Endothelial cell (in vitro differentiated cells): ENCODE measurements at regions not wholly inside any gene's neighbourhood (a gene's known extent, or its start where the extent isn't known, plus 50 kb on each side); places are given as distances from the start of the nearest gene placed in this dataset.

Source experiments
- DNase-seq: peaks from one replicate; pipeline ENCODE4 v3.0.0; 2021; ENCODE audit warnings: low spot score
- H3K27ac Mint-ChIP-seq: one replicate; pipeline ENCODE4 v1.8.0; 2021; ENCODE audit warnings: mixed read lengths, inconsistent platforms; ENCODE audit not compliant: unreplicated experiment
- H3K27me3 Mint-ChIP-seq: one replicate; pipeline ENCODE4 v1.8.0; 2021; ENCODE audit warnings: mild to moderate bottlenecking, moderate library complexity, mixed read lengths, inconsistent platforms; ENCODE audit not compliant: unreplicated experiment
- H3K36me3 Mint-ChIP-seq: one replicate; pipeline ENCODE4 v1.8.0; 2021; ENCODE audit warnings: mild to moderate bottlenecking, low read depth, mixed read lengths, inconsistent platforms; ENCODE audit not compliant: unreplicated experiment
- H3K4me1 Mint-ChIP-seq: one replicate; pipeline ENCODE4 v1.8.0; 2021; ENCODE audit warnings: mild to moderate bottlenecking, mixed read lengths, inconsistent platforms; ENCODE audit not compliant: unreplicated experiment
- H3K4me3 Mint-ChIP-seq: one replicate; pipeline ENCODE4 v1.8.0; 2021; ENCODE audit warnings: mild to moderate bottlenecking, mixed read lengths, inconsistent platforms; ENCODE audit not compliant: unreplicated experiment
- H3K9me3 Mint-ChIP-seq: one replicate; pipeline ENCODE4 v1.8.0; 2021; ENCODE audit warnings: mixed read lengths, inconsistent platforms; ENCODE audit not compliant: unreplicated experiment
- CTCF ChIP-seq: fragments of 200-600 bp; sonication (generic); IDR thresholded peaks from one replicate; pipeline ENCODE4 v1.5.0; 2021; ENCODE audit warnings: antibody characterized with exemption; ENCODE audit not compliant: unreplicated experiment

- Mint-ChIP-seq H3K4me1 (peaks cover 25% of the 10 kb centered on the region), H3K27me3 (peaks cover 4% of the 10 kb centered on the region), H3K9me3 (no peaks in the 10 kb centered on the region), H3K4me3 (no peak overlapping the region), H3K36me3 (peaks cover 3% of the 10 kb centered on the region), H3K27ac (no peak overlapping the region)
- TF ChIP-seq CTCF = no peak
- no peak for DNase-seq
Observed at GRCh38 chr2:20551260-20551944, 99.5 kb downstream of the HS1BP3 start.

- Mint-ChIP-seq H3K4me3 (no peak overlapping the region), H3K27me3 (peaks cover 4% of the 10 kb centered on the region), H3K4me1 (peaks cover 30% of the 10 kb centered on the region), H3K27ac (no peak overlapping the region), H3K36me3 (no peaks in the 10 kb centered on the region), H3K9me3 (no peaks in the 10 kb centered on the region)
- no peak for TF ChIP-seq CTCF
- no peak for DNase-seq
Observed at GRCh38 chr2:20551945-20552328, 99.0 kb downstream of the HS1BP3 start.

- H3K27ac Mint-ChIP-seq = no peak overlapping the region
- no peaks in the 10 kb centered on the region for H3K9me3 Mint-ChIP-seq
- H3K36me3 Mint-ChIP-seq = no peaks in the 10 kb centered on the region
- no peak for TF ChIP-seq CTCF
- H3K4me3 Mint-ChIP-seq = no peak overlapping the region
- H3K4me1 Mint-ChIP-seq = peaks cover 35% of the 10 kb centered on the region
- H3K27me3 Mint-ChIP-seq = peaks cover 4% of the 10 kb centered on the region
- no peak for DNase-seq
Observed at GRCh38 chr2:20552847-20553246, 98.1 kb downstream of the HS1BP3 start.

GRCh38 chr2:20553580-20553979, 97.3 kb downstream of the HS1BP3 start:
- DNase-seq = no peak
- no peak for TF ChIP-seq CTCF
- Mint-ChIP-seq H3K4me3 (no peak overlapping the region), H3K36me3 (no peaks in the 10 kb centered on the region), H3K27me3 (peaks cover 6% of the 10 kb centered on the region), H3K4me1 (peaks cover 35% of the 10 kb centered on the region), H3K27ac (no peak overlapping the region), H3K9me3 (no peaks in the 10 kb centered on the region)

GRCh38 chr2:20555954-20556353, 94.9 kb downstream of the HS1BP3 start:
- H3K27me3 Mint-ChIP-seq = peaks cover 10% of the 10 kb centered on the region
- H3K36me3 Mint-ChIP-seq = no peaks in the 10 kb centered on the region
- H3K27ac Mint-ChIP-seq = peak overlapping the region; percentile 22
- no peak overlapping the region for H3K4me3 Mint-ChIP-seq
- peaks cover 35% of the 10 kb centered on the region for H3K4me1 Mint-ChIP-seq
- no peaks in the 10 kb centered on the region for H3K9me3 Mint-ChIP-seq
- DNase-seq = no peak
- TF ChIP-seq CTCF = no peak
